SK-N-MC (cell line): ENCODE measurements at regions not wholly inside any gene's neighbourhood (a gene's known extent, or its start where the extent isn't known, plus 50 kb on each side); places are given as distances from the start of the nearest gene placed in this dataset.

Source experiments
- EZH2 ChIP-seq: fragments of 200-600 bp; sonication (generic); IDR thresholded peaks from one replicate; pipeline ENCODE4 v1.6.1; 2017; ENCODE audit warnings: antibody characterized with exemption
- FOXP2 ChIP-seq: optimal IDR thresholded peaks from 2 replicates; pipeline ENCODE3; 2011; ENCODE audit warnings: mild to moderate bottlenecking, moderate library complexity; ENCODE audit not compliant: insufficient read depth; ENCODE audit errors: extremely low read length, control extremely low read depth
- POLR2AphosphoS5 ChIP-seq: IDR thresholded peaks from 2 replicates; pipeline ENCODE4 v1.6.1; 2012; ENCODE audit warnings: mild to moderate bottlenecking, low read depth, low read length, borderline replicate concordance

- TF ChIP-seq POLR2AphosphoS5: no peak
- TF ChIP-seq FOXP2: no peak
- TF ChIP-seq EZH2: no peak
Measured at GRCh38 chr15:96924570-96924969, 594.1 kb downstream of the NR2F2 start.
